ENCODE measurements at regions not wholly inside any gene's neighbourhood (a gene's known extent, or its start where the extent isn't known, plus 50 kb on each side); places are given as distances from the start of the nearest gene placed in this dataset.
"Not testable (repeated sequence)": the region's sequence is repeated elsewhere in the genome, so short reads cannot be mapped to it uniquely, and the experiment has no call there.

DNA sequence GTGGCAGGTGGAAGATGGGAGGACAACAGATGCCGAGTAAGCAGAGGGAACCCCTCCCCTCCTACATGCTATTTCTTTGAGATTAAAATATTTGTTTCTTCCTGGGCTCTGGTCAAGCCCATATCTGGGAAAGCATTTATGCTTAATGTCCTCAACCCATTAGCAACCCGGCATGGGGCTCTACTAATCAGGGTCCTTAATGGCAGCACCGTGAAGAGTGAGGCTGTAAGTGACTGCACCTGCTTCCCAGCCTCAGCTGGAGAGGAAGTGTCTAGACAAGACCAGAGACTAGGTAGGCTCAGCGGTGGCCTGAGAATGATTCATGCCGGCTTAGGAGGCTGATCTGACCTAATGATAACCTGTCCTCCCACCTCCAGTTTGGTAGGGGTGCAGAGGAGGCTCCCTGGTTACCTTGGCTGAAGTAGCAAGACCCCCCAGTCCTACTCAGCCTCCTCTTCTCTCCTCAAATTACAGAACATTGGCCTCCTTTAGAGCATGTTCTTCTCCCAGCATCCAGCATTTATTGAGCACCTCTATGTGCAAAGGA lies 61.3 kb upstream of the HSPA9 start:
- DNase-seq (ENCODE audit: extremely low spot score): no peak
- CTCF ChIA-PET: no interaction called here
- POLR2A ChIA-PET: no interaction called here
- TF ChIP-seq SP1 (IDR thresholded peaks at IDR 0.05) (no peak), BHLHE40 (IDR thresholded peaks at IDR 0.05; ENCODE audit: borderline replicate concordance) (no peak), FOXM1 (IDR thresholded peaks at IDR 0.05; ENCODE audit: borderline replicate concordance) (no peak)

DNA sequence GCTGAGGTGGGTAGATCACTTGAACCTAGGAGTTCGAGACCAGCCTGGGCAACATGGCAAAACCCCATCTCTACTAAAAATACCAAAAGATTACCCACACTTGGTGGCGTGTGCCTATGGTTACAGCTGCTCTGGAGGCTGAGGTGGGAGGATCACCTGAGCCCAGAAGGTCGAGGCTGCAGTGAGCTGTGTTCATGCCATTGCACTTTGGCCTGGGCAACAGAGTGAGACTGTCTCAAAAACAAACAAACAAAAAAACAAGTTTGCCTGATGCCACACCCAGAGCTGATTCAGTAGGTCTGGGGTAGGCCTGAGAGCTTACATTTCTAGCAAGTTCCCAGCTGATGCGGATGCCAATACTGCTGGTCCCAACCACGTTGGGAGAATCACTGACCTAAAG lies 60.5 kb upstream of the HSPA9 start:
- no peak for DNase-seq (ENCODE audit: extremely low spot score)
- ChIA-PET CTCF (no interaction called here), POLR2A (no interaction called here)
- no peak for TF ChIP-seq BHLHE40 (IDR thresholded peaks at IDR 0.05; ENCODE audit: borderline replicate concordance)
- TF ChIP-seq FOXA1 (IDR thresholded peaks at IDR 0.05): no peak
- no peak for TF ChIP-seq ELF4 (IDR thresholded peaks at IDR 0.05)
- TF ChIP-seq, protein P1, sequence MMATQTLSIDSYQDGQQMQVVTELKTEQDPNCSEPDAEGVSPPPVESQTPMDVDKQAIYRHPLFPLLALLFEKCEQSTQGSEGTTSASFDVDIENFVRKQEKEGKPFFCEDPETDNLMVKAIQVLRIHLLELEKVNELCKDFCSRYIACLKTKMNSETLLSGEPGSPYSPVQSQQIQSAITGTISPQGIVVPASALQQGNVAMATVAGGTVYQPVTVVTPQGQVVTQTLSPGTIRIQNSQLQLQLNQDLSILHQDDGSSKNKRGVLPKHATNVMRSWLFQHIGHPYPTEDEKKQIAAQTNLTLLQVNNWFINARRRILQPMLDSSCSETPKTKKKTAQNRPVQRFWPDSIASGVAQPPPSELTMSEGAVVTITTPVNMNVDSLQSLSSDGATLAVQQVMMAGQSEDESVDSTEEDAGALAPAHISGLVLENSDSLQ (IDR thresholded peaks at IDR 0.05): no peak
- TF ChIP-seq L3MBTL2 (conservative IDR thresholded peaks at IDR 0.05): no peak
- no peak for TF ChIP-seq ZNF384 (IDR thresholded peaks at IDR 0.05)
- TF ChIP-seq CTBP1 (IDR thresholded peaks at IDR 0.05; ENCODE audit: borderline replicate concordance): no peak
- TF ChIP-seq FOXM1 (IDR thresholded peaks at IDR 0.05; ENCODE audit: borderline replicate concordance): no peak
- no peak for TF ChIP-seq ARNT (IDR thresholded peaks at IDR 0.05)
- TF ChIP-seq SP1 (IDR thresholded peaks at IDR 0.05): no peak
- TF ChIP-seq NFRKB (IDR thresholded peaks at IDR 0.05): no peak
- TF ChIP-seq TARDBP (IDR thresholded peaks at IDR 0.05): no peak
- TF ChIP-seq FOXK2 (IDR thresholded peaks at IDR 0.05): no peak
- TF ChIP-seq LEF1 (IDR thresholded peaks at IDR 0.05; ENCODE audit: borderline replicate concordance): no peak
- no peak for TF ChIP-seq SUZ12 (IDR thresholded peaks at IDR 0.05)
- no peak for TF ChIP-seq HDGF (IDR thresholded peaks at IDR 0.05; ENCODE audit: borderline replicate concordance)

DNA sequence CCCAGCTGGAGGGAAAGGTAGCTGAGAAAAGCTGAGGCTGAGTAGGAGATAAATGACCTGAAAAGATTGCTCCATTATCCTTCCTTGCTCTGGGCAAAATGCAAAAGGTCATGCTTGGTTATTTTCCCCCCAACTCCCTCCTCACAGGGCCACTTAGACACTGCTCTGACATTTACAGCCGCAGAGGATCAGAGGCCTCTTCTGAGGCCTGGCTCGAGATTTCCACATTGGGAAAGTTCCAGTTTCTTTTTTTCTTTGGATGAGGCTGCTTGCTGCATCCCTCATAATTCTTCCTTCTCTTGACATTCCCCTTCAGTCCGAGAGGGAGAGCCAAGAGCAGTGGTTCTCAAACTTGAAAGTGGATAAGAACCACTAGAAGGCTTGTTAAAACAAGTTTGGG lies 60.1 kb upstream of the HSPA9 start:
- POLR2A ChIA-PET: no interaction called here
- TF ChIP-seq, protein P1 (IDR thresholded peaks at IDR 0.05): no peak
- TF ChIP-seq BHLHE40 (IDR thresholded peaks at IDR 0.05; ENCODE audit: borderline replicate concordance) (no peak), HDGF (IDR thresholded peaks at IDR 0.05; ENCODE audit: borderline replicate concordance) (no peak), SP1 (IDR thresholded peaks at IDR 0.05) (no peak), TARDBP (IDR thresholded peaks at IDR 0.05) (no peak), ELF4 (IDR thresholded peaks at IDR 0.05) (no peak), NFRKB (IDR thresholded peaks at IDR 0.05) (no peak), ZNF384 (IDR thresholded peaks at IDR 0.05) (no peak), LEF1 (IDR thresholded peaks at IDR 0.05; ENCODE audit: borderline replicate concordance) (no peak), FOXM1 (IDR thresholded peaks at IDR 0.05; ENCODE audit: borderline replicate concordance) (no peak)
- no peak for DNase-seq (ENCODE audit: extremely low spot score)
- CTCF ChIA-PET: no interaction called here

DNA sequence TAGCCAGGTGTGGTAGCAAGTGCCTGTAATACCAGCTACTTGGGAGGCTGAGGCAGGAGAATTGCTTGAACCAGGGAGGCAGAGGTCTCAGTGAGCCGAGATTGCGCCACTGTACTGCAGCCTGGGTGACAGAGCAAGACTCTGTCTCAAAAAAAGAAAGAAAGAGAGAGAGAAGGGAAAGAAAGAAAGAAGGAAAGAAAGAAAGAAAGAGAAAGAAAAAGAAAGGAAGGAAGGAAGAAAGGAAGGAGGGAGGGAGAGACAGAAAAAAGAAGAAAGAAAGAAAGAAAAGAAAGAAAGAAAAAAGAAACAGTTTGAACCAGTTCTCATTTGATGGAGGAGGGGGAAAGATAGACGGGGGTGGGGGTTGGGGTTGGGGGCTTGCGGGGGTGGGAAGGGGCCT lies 59.6 kb upstream of the HSPA9 start:
- CTCF ChIA-PET; DNase-seq (ENCODE audit: extremely low spot score); POLR2A ChIA-PET: not testable (repeated sequence)

DNA sequence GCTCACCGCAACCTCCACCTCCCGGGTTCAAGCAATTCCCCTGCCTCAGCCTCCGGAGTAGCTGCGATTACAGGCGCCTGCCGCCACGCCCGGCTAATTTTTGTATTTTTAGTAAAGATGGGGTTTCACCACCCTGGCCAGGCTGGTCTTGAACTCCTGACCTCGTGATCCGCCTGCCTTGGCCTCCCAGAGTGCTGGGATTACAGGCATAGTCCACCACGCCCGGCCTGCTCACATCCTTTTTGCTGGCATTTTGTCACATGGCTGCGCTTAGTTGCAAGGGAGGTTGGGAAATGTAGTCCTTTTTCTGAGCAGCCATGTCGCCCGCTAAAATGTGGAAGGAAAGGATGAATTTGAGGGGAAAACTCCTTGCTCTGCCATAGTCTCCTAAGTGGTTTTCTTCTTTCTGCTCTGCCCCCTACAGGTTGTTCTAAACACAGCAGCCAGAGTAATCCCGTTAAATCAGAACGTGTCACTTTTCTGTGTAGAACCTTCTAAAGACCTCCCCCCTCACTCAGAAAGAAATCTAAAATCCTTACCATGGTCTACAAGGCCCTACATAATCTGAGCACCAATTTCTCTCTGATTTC lies 57.8 kb upstream of the HSPA9 start:
- DNase-seq (ENCODE audit: extremely low spot score): peak; percentile 73
- TF ChIP-seq FOXM1 (IDR thresholded peaks at IDR 0.05; ENCODE audit: borderline replicate concordance) (no peak), L3MBTL2 (conservative IDR thresholded peaks at IDR 0.05) (peak; percentile 54; the same call in 1 of the 2 replicates)
- ChIA-PET CTCF (interaction anchor here (0.7 to 1.2 kb wide), 4 partner anchors 22 to 221 kb away, joined by 3 to 5 read pairs (median 4); no protein-coding TSS in a partner anchor), POLR2A (no interaction called here)

DNA sequence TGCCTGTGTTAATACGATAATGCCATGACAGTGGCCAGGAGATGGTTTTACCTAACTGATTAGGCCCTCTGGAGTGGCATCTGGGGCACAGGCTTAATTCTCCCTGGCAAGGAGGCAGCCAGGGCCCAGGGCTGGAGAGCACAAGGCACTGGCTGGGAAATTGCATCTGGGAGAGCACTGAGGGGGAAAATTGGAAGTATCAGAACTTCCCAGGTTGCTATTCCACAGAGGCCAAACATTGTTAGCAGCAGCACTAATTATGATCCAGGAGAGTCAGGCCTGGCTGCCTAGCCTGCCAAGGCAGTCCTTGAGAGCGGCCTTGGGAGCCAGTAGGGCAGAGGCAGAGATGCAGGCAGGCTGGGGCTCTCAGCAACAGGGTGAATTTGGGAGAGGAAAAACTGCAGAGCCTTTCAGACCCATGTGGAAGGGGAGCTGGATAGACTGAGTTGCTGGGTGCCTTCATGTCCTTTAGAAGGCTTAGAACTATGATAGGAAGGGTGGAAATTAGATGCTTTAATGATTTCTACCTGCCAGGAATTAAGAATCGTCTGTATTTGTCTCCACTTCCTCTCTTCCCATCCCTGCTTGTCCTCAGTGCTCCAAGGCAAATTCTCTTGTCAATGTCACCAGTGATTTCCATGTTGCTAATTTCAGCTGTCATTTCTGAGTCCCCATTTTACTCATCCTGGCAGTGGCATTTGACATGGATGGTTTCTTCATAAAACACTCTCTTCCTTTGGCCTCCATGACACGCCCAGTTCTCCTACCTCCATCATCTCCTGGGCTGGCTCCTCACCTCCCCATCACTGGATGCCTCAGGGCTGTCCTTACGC lies 56.1 kb upstream of the HSPA9 start:
- ChIA-PET POLR2A (no interaction called here), CTCF (no interaction called here)
- TF ChIP-seq ELF4 (IDR thresholded peaks at IDR 0.05) (no peak), HDGF (IDR thresholded peaks at IDR 0.05; ENCODE audit: borderline replicate concordance) (no peak), FOXK2 (IDR thresholded peaks at IDR 0.05) (no peak)
- no peak for DNase-seq (ENCODE audit: extremely low spot score)

DNA sequence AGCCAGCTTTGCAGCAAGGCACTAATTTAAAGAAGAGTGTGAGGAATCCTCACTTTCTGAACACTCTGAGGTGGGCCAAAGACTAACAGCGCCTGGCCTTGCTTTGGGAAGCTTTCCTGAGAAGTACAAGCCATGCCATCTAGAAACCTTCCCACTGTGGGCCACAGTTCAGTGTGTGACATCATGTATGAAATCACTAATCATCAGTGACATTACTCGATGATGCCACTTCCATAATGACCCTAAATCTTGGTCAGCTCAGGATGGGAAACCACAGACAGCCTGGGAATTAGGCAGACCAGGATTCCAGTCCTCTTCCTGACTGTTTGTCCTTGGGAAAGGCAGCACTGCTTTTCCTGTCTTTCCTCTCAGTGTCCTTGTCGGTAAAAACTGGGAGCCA lies 54.2 kb upstream of the HSPA9 start:
- ChIA-PET CTCF (interaction anchor here (0.5 to 0.6 kb wide), 2 partner anchors 19 to 66 kb away, joined by 3 read pairs; no protein-coding TSS in a partner anchor), POLR2A (interaction anchor here (0.7 kb wide), 1 partner anchor 54 kb away, joined by 3 read pairs; the partner anchor contains the start of gene HSPA9)
- TF ChIP-seq FOXA1 (IDR thresholded peaks at IDR 0.05) (no peak), SUZ12 (IDR thresholded peaks at IDR 0.05) (no peak), CTBP1 (IDR thresholded peaks at IDR 0.05; ENCODE audit: borderline replicate concordance) (no peak), LEF1 (IDR thresholded peaks at IDR 0.05; ENCODE audit: borderline replicate concordance) (no peak), BHLHE40 (IDR thresholded peaks at IDR 0.05; ENCODE audit: borderline replicate concordance) (no peak), HDGF (IDR thresholded peaks at IDR 0.05; ENCODE audit: borderline replicate concordance) (no peak), ELF4 (IDR thresholded peaks at IDR 0.05) (no peak)
- DNase-seq (ENCODE audit: extremely low spot score): no peak

Measured in HEK293T (cell line).